ENCODE measurements at regions not wholly inside any gene's neighbourhood (a gene's known extent, or its start where the extent isn't known, plus 50 kb on each side); places are given as distances from the start of the nearest gene placed in this dataset.

GRCh38 chr13:76440568-76440967 lies 445.6 kb downstream of the KCTD12 start:
- H3K27ac ChIP-seq: no peak overlapping the region
- no peaks in the 10 kb centered on the region for H3K4me1 ChIP-seq
- no peak overlapping the region for H3K4me3 ChIP-seq
- no peaks in the 10 kb centered on the region for H3K27me3 ChIP-seq
- no peak for DNase-seq (ENCODE audit: low spot score in 2 of 2)
- 59 to 77% methylated on average over 3 of the region's 3 CpGs for WGBS, 2 donors
- no peaks in the 10 kb centered on the region for H3K9me3 ChIP-seq
- TF ChIP-seq EP300 (IDR thresholded peaks at IDR 0.05) (no peak), CTCF (IDR thresholded peaks at IDR 0.05) (no peak), POLR2A (IDR thresholded peaks at IDR 0.05) (no peak)
- no peaks in the 10 kb centered on the region for H3K36me3 ChIP-seq

GRCh38 chr13:76439546-76439945 lies 446.7 kb downstream of the KCTD12 start:
- Histone ChIP-seq H3K27ac (no peak overlapping the region), H3K27me3 (no peaks in the 10 kb centered on the region), H3K9me3 (no peaks in the 10 kb centered on the region), H3K36me3 (no peaks in the 10 kb centered on the region), H3K4me3 (no peak overlapping the region), H3K4me1 (no peaks in the 10 kb centered on the region)
- no peak for DNase-seq (ENCODE audit: low spot score in 2 of 2)
- TF ChIP-seq POLR2A (IDR thresholded peaks at IDR 0.05) (no peak), EP300 (IDR thresholded peaks at IDR 0.05) (no peak), CTCF (IDR thresholded peaks at IDR 0.05) (no peak)
- 89 to 92% methylated on average over 2 of the region's 2 CpGs for WGBS, 2 donors

GRCh38 chr13:76438050-76438449 lies 448.2 kb downstream of the KCTD12 start:
- no peaks in the 10 kb centered on the region for H3K9me3 ChIP-seq
- no peak overlapping the region for H3K27ac ChIP-seq
- 97% methylated on average over 2 of the region's 2 CpGs for WGBS, 2 donors

GRCh38 chr13:76425935-76426334 lies 460.3 kb downstream of the KCTD12 start:
- no peak for DNase-seq (ENCODE audit: low spot score in 2 of 2)
- Histone ChIP-seq H3K27ac (no peak overlapping the region), H3K4me3 (no peak overlapping the region), H3K27me3 (no peaks in the 10 kb centered on the region), H3K9me3 (no peaks in the 10 kb centered on the region), H3K36me3 (no peaks in the 10 kb centered on the region), H3K4me1 (no peaks in the 10 kb centered on the region)
- WGBS, 2 donors: 20 to 21% methylated on average over 2 of the region's 2 CpGs
- TF ChIP-seq POLR2A (IDR thresholded peaks at IDR 0.05) (no peak), CTCF (IDR thresholded peaks at IDR 0.05) (no peak), EP300 (IDR thresholded peaks at IDR 0.05) (no peak)

More at GRCh38 chr13:76438050-76438449, 448.2 kb downstream of the KCTD12 start:
- H3K27me3 ChIP-seq: no peaks in the 10 kb centered on the region
- no peak for DNase-seq (ENCODE audit: low spot score in 2 of 2)
- TF ChIP-seq POLR2A (IDR thresholded peaks at IDR 0.05): no peak
- TF ChIP-seq EP300 (IDR thresholded peaks at IDR 0.05): no peak
- no peak for TF ChIP-seq CTCF (IDR thresholded peaks at IDR 0.05)
- H3K4me3 ChIP-seq: no peak overlapping the region
- H3K4me1 ChIP-seq: no peaks in the 10 kb centered on the region
- H3K36me3 ChIP-seq: no peaks in the 10 kb centered on the region

DNA sequence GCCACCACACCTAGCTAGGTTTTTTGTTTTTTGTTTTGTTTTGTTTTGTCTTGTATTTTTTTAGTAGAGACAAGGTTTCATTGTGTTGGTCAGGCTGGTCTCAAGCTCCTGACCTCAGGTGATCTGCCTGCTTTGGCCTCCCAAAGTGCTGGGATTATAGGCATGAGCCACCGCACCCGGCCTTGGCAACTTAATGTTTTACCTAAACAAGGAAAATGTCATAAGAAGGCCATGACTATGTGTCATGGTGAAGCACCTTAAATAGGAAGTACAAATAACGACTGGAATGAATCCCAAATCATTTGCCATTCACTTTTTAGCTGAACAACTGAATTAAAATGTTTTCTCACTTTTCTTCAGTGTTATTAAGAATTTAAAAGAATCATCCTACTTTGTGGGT lies 465.2 kb downstream of the KCTD12 start:
- Histone ChIP-seq H3K27ac (no peak overlapping the region), H3K9me3 (no peaks in the 10 kb centered on the region), H3K4me1 (no peaks in the 10 kb centered on the region), H3K4me3 (no peak overlapping the region), H3K36me3 (no peaks in the 10 kb centered on the region), H3K27me3 (no peaks in the 10 kb centered on the region)
- DNase-seq (ENCODE audit: low spot score in 2 of 2): no peak
- WGBS, 2 donors: 67 to 89% methylated on average over 3 of the region's 3 CpGs
- TF ChIP-seq POLR2A (IDR thresholded peaks at IDR 0.05) (no peak), CTCF (IDR thresholded peaks at IDR 0.05) (no peak), EP300 (IDR thresholded peaks at IDR 0.05) (no peak)

Measured in tibial nerve (tissue), 4 donors.